ENCODE measurements at regions not wholly inside any gene's neighbourhood (a gene's known extent, or its start where the extent isn't known, plus 50 kb on each side); places are given as distances from the start of the nearest gene placed in this dataset.

DNA sequence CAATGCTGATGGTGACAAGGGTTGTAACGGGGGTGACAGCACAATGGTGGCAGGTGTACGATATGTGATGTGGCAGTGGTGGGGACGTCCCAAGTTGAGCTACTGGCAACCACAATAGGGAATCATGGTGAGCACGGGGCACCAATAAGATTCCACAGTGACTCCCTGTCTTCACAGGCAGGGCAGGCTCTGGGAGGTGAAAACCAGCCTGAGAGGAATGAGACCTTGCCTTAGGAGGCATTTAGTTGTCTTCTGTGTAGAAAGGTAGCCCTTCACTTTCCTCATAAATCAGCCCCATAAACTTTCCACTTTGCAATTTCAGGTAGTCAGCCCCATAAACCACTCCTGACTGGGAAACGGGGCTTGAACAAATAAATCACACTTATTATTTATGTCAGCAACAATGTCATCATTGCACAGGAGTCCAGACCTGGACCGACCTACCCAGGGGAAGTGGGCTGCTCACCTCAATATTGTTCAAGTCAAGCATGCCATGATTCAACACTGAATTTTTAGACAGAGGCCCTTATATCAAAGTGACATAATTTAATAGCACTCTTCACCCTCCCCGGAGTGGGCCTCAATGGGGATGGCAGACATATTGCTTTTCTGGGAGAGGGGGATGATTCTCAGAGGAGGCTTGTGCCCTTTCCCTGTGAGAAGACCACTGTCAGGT, 150.8 kb downstream of the CDC5L start:
- no peaks in the 10 kb centered on the region for H3K9me1 ChIP-seq (ENCODE audit: control insufficient read depth, extremely low read depth, insufficient read depth, low read length)
- H3K79me2 ChIP-seq (ENCODE audit: control insufficient read depth, insufficient read depth, low read length): no peaks in the 10 kb centered on the region
- FAIRE-seq: no peak
- TF ChIP-seq, protein P1, sequence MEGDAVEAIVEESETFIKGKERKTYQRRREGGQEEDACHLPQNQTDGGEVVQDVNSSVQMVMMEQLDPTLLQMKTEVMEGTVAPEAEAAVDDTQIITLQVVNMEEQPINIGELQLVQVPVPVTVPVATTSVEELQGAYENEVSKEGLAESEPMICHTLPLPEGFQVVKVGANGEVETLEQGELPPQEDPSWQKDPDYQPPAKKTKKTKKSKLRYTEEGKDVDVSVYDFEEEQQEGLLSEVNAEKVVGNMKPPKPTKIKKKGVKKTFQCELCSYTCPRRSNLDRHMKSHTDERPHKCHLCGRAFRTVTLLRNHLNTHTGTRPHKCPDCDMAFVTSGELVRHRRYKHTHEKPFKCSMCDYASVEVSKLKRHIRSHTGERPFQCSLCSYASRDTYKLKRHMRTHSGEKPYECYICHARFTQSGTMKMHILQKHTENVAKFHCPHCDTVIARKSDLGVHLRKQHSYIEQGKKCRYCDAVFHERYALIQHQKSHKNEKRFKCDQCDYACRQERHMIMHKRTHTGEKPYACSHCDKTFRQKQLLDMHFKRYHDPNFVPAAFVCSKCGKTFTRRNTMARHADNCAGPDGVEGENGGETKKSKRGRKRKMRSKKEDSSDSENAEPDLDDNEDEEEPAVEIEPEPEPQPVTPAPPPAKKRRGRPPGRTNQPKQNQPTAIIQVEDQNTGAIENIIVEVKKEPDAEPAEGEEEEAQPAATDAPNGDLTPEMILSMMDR (optimal IDR thresholded peaks at IDR 0.05 in 1 of 3, IDR thresholded peaks at IDR 0.05 in 1 of 3, conservative IDR thresholded peaks at IDR 0.05 in 1 of 3; ENCODE audit: extremely low read depth in 1 of 3, insufficient read depth in 2 of 3, low read length in 3 of 3): no peak
- no peak for TF ChIP-seq EZH2 (IDR thresholded peaks at IDR 0.05; ENCODE audit: low read length)
- no peaks in the 10 kb centered on the region for H3K4me1 ChIP-seq (ENCODE audit: control insufficient read depth, extremely low read depth, insufficient read depth, low read length)
- no peak overlapping the region for H3K27ac ChIP-seq (ENCODE audit: control insufficient read depth, insufficient read depth, low read length)
- H4K20me1 ChIP-seq (ENCODE audit: control insufficient read depth, extremely low read depth, insufficient read depth, low read length): no peaks in the 10 kb centered on the region
- H3K4me3 ChIP-seq (ENCODE audit: control insufficient read depth in 2 of 3, extremely low read depth in 1 of 3, insufficient read depth in 2 of 3, low read depth in 1 of 3, low read length in 3 of 3): no peak overlapping the region
- no peaks in the 10 kb centered on the region for H3K36me3 ChIP-seq (ENCODE audit: control insufficient read depth in 2 of 2, extremely low read depth in 1 of 2, insufficient read depth in 2 of 2, low read length in 2 of 2)
- dilution Hi-C loops (cut with MboI; ENCODE audit: extremely low pct_ligation_motif_present, low sequenced_read_pairs): no loop called here
- no peaks in the 10 kb centered on the region for H3K27me3 ChIP-seq (ENCODE audit: control insufficient read depth, extremely low read depth, insufficient read depth, low read length)
- no peaks in the 10 kb centered on the region for H3K9me3 ChIP-seq (ENCODE audit: control insufficient read depth, low read depth, low read length)
- H3K9ac ChIP-seq (ENCODE audit: control insufficient read depth, extremely low read depth, insufficient read depth, low read length): no peak overlapping the region
- no peak overlapping the region for H2AFZ ChIP-seq (ENCODE audit: control insufficient read depth, low read length)
- no peak for DNase-seq (ENCODE audit: low read depth, low spot score)
- no peak overlapping the region for H3K4me2 ChIP-seq (ENCODE audit: control insufficient read depth, extremely low read depth, insufficient read depth, low read depth, low read length)

DNA sequence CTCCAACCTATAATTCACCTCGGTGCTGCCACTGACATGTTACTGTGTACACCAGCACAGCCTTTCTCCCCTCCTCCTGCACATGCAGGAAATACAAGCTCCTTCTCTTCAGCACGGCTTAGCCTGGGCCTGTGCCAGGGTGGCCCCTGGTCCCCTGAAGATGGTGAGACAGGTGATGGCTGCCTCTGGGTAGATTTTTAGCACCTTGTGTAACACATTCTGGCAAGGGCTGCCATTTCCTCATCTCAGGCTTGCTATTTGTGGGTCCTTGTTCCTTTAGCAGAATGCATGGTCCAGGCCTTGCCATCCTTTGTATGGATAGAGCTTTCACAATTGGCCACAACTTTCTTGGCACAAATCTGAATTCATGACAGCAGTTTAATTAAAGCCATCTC, 151.3 kb downstream of the CDC5L start:
- Histone ChIP-seq H3K4me3 (ENCODE audit: control insufficient read depth in 2 of 3, extremely low read depth in 1 of 3, insufficient read depth in 2 of 3, low read depth in 1 of 3, low read length in 3 of 3) (no peak overlapping the region), H3K79me2 (ENCODE audit: control insufficient read depth, insufficient read depth, low read length) (no peaks in the 10 kb centered on the region), H3K4me1 (ENCODE audit: control insufficient read depth, extremely low read depth, insufficient read depth, low read length) (no peaks in the 10 kb centered on the region), H4K20me1 (ENCODE audit: control insufficient read depth, extremely low read depth, insufficient read depth, low read length) (no peaks in the 10 kb centered on the region), H3K36me3 (ENCODE audit: control insufficient read depth in 2 of 2, extremely low read depth in 1 of 2, insufficient read depth in 2 of 2, low read length in 2 of 2) (no peaks in the 10 kb centered on the region), H3K27ac (ENCODE audit: control insufficient read depth, insufficient read depth, low read length) (no peak overlapping the region), H3K9me1 (ENCODE audit: control insufficient read depth, extremely low read depth, insufficient read depth, low read length) (no peaks in the 10 kb centered on the region), H2AFZ (ENCODE audit: control insufficient read depth, low read length) (no peak overlapping the region), H3K9ac (ENCODE audit: control insufficient read depth, extremely low read depth, insufficient read depth, low read length) (no peak overlapping the region), H3K4me2 (ENCODE audit: control insufficient read depth, extremely low read depth, insufficient read depth, low read depth, low read length) (no peak overlapping the region), H3K27me3 (ENCODE audit: control insufficient read depth, extremely low read depth, insufficient read depth, low read length) (no peaks in the 10 kb centered on the region), H3K9me3 (ENCODE audit: control insufficient read depth, low read depth, low read length) (no peaks in the 10 kb centered on the region)
- TF ChIP-seq, protein P1 (optimal IDR thresholded peaks at IDR 0.05 in 1 of 3, IDR thresholded peaks at IDR 0.05 in 1 of 3, conservative IDR thresholded peaks at IDR 0.05 in 1 of 3; ENCODE audit: extremely low read depth in 1 of 3, insufficient read depth in 2 of 3, low read length in 3 of 3): no peak
- no peak for TF ChIP-seq EZH2 (IDR thresholded peaks at IDR 0.05; ENCODE audit: low read length)
- dilution Hi-C loops (cut with MboI; ENCODE audit: extremely low pct_ligation_motif_present, low sequenced_read_pairs): no loop called here
- FAIRE-seq: no peak
- no peak for DNase-seq (ENCODE audit: low read depth, low spot score)
